SK-N-SH (cell line): ENCODE measurements at regions not wholly inside any gene's neighbourhood (a gene's known extent, or its start where the extent isn't known, plus 50 kb on each side); places are given as distances from the start of the nearest gene placed in this dataset.

Experiments used
- CTCF ChIA-PET: fragments of 300-600, 350-600 bp; formaldehyde crosslinking; extraction: SDS; loops from one replicate; lab custom pipeline; 2021; lab: Yijun Ruan, JAX
- POLR2A ChIA-PET: fragments of 350-600 bp; sonication (Branson Sonifier 250); formaldehyde crosslinking; extraction: SDS; loops from one replicate; lab custom pipeline; 2020; ENCODE audit warnings: antibody characterized with exemption, inconsistent platforms; lab: Yijun Ruan, JAX
- DNase-seq: peaks from one replicate; pipeline ENCODE4 v3.0.0; 2012
- H2AFZ ChIP-seq: fragments of 200-600 bp; sonication (generic); 2 replicates; pipeline ENCODE4 v1.8.1; 2016; ENCODE audit warnings: antibody characterized with exemption, mild to moderate bottlenecking, low read depth
- H3F3A ChIP-seq: fragments of 200-600 bp; sonication (generic); replicated peaks from 2 replicates; pipeline ENCODE3; 2016; ENCODE audit warnings: antibody characterized with exemption, mild to moderate bottlenecking; ENCODE audit not compliant: insufficient read depth
- H3K27ac ChIP-seq, 2 experiments: fragments of 200-500 bp in 1 of 2; fragments of 200-600 bp in 1 of 2; sonication (Bioruptor generic) in 1 of 2; sonication (generic), shearing (Covaris generic) in 1 of 2; 2 replicates each; pipeline versions ENCODE4 v1.5.1 to v1.6.1; 2014 to 2016; ENCODE audit warnings: low read depth in 2 of 2, inconsistent platforms in 1 of 2, low read length in 1 of 2, mild to moderate bottlenecking in 1 of 2, mixed read lengths in 1 of 2
- H3K27me3 ChIP-seq: fragments of 200-600 bp; sonication (generic), shearing (Covaris generic); 2 replicates; pipeline ENCODE4 v1.6.1; 2016; ENCODE audit warnings: mixed run types; ENCODE audit not compliant: insufficient read depth
- H3K36me3 ChIP-seq, 2 experiments: fragments of 200-500 bp in 1 of 2; fragments of 200-600 bp in 1 of 2; sonication (Bioruptor generic) in 1 of 2; sonication (generic) in 1 of 2; replicated peaks in 1 of 2; 2 replicates each; pipeline versions ENCODE3 to v1.5.1; 2014 to 2016; ENCODE audit warnings: low read length in 1 of 2, mild to moderate bottlenecking in 1 of 2; ENCODE audit not compliant: insufficient read depth in 2 of 2, control insufficient read depth in 1 of 2
- H3K4me1 ChIP-seq, 2 experiments: fragments of 200-500 bp in 1 of 2; fragments of 200-600 bp in 1 of 2; sonication (Bioruptor generic) in 1 of 2; sonication (generic), shearing (Covaris generic) in 1 of 2; 2 replicates each; pipeline versions ENCODE4 v1.5.1 to v1.6.1; 2014 to 2016; ENCODE audit warnings: low read depth in 1 of 2, low read length in 1 of 2, mixed run types in 1 of 2; ENCODE audit not compliant: insufficient read depth in 2 of 2, control insufficient read depth in 1 of 2
- H3K4me2 ChIP-seq: fragments of 200-600 bp; sonication (generic), shearing (Covaris generic); 2 replicates; pipeline ENCODE4 v1.6.1; 2017; ENCODE audit warnings: mixed run types
- H3K4me3 ChIP-seq, 2 experiments: fragments of 200-500 bp in 1 of 2; fragments of 200-600 bp in 1 of 2; sonication (Bioruptor generic) in 1 of 2; sonication (generic), shearing (Covaris generic) in 1 of 2; 2 replicates each; pipeline versions ENCODE4 v1.5.1 to v1.8.1; 2014 to 2016; ENCODE audit warnings: low read depth in 2 of 2, inconsistent platforms in 1 of 2, low read length in 1 of 2, mild to moderate bottlenecking in 1 of 2, mixed read lengths in 1 of 2, moderate library complexity in 1 of 2
- H3K79me2 ChIP-seq: fragments of 200-600 bp; sonication (generic); 2 replicates; pipeline ENCODE4 v1.8.1; 2017; ENCODE audit warnings: mild to moderate bottlenecking; ENCODE audit not compliant: insufficient read depth
- H3K9ac ChIP-seq: fragments of 200-600 bp; sonication (generic); 2 replicates; pipeline ENCODE4 v1.6.1; 2017; ENCODE audit warnings: mixed run types
- H3K9me2 ChIP-seq: fragments of 200-600 bp; sonication (generic); 2 replicates; pipeline ENCODE4 v1.6.1; 2017; ENCODE audit warnings: mixed run types
- H3K9me3 ChIP-seq: fragments of 200-600 bp; sonication (generic); 2 replicates; pipeline ENCODE4 v1.6.1; 2017; ENCODE audit warnings: mixed run types, mild to moderate bottlenecking, moderate library complexity
- H4K20me1 ChIP-seq: fragments of 200-600 bp; sonication (generic); 2 replicates; pipeline ENCODE4 v1.6.1; 2017; ENCODE audit warnings: mild to moderate bottlenecking, mixed run types; ENCODE audit not compliant: insufficient read depth
- CHD2 ChIP-seq: fragments of 150-350 bp; IDR thresholded peaks from 2 replicates; pipeline ENCODE4 v1.6.1; 2018; ENCODE audit warnings: low read length; ENCODE audit not compliant: partially characterized antibody
- CTCF ChIP-seq: fragments of 200-600 bp; sonication (generic); IDR thresholded peaks from 2 replicates; pipeline ENCODE4 v1.6.1; 2017; ENCODE audit warnings: antibody characterized with exemption, mild to moderate bottlenecking, moderate library complexity
- ELF1 ChIP-seq: IDR thresholded peaks from 2 replicates; pipeline ENCODE4 v1.4.0; 2012
- MAX ChIP-seq: IDR thresholded peaks from 2 replicates; pipeline ENCODE4 v1.4.0; 2012; ENCODE audit warnings: low read depth
- PBX3 ChIP-seq: IDR thresholded peaks from 2 replicates; pipeline ENCODE4; 2012
- RAD21 ChIP-seq: IDR thresholded peaks from 2 replicates; pipeline ENCODE4 v1.6.1; 2012; ENCODE audit warnings: mild to moderate bottlenecking, low read length
- RCOR1 ChIP-seq: fragments of 150-350 bp; IDR thresholded peaks from 2 replicates; pipeline ENCODE4 v1.6.1; 2017; ENCODE audit warnings: antibody characterized with exemption, low read length
- SMC3 ChIP-seq: IDR thresholded peaks from 2 replicates; pipeline ENCODE4 v1.6.1; 2012; ENCODE audit warnings: low read depth, low read length, improper control_type of control experiment
- WGBS: methylation state at CpG from one replicate; pipeline ENCODE4 v1.1.6; 2017; ENCODE audit warnings: low lambda C conversion rate; 5-methylcytosine and 5-hydroxymethylcytosine counted together

- POLR2A ChIA-PET: no interaction called here
- DNase-seq: no peak
- no peak overlapping the region for H3K4me2 ChIP-seq
Observed at GRCh38 chr18:34350778-34351177, 126.1 kb upstream of the NOL4 start.

GRCh38 chr18:34352385-34353163, 127.9 kb upstream of the NOL4 start:
- H4K20me1 ChIP-seq: no peaks in the 10 kb centered on the region
- no peaks in the 10 kb centered on the region for H3F3A ChIP-seq
- POLR2A ChIA-PET: no interaction called here
- H2AFZ ChIP-seq: no peak overlapping the region
- H3K4me2 ChIP-seq: no peak overlapping the region
- peak; percentile 26 for DNase-seq
- 50% methylated on average over 1 of the region's 1 CpG for WGBS
- no peaks in the 10 kb centered on the region for H3K36me3 ChIP-seq
- no peak overlapping the region for H3K9ac ChIP-seq
- no peaks in the 10 kb centered on the region for H3K9me2 ChIP-seq
- H3K4me3 ChIP-seq: no peak overlapping the region
- no peaks in the 10 kb centered on the region for H3K9me3 ChIP-seq
- no peaks in the 10 kb centered on the region for H3K27me3 ChIP-seq
- H3K4me1 ChIP-seq: no peaks in the 10 kb centered on the region; a peak in 1 of 4 replicates
- no peak for TF ChIP-seq RCOR1
- peak; percentile 33 for TF ChIP-seq CTCF
- TF ChIP-seq SMC3: peak; percentile 42; the same call in 1 of the 2 replicates
- no peak for TF ChIP-seq ELF1
- TF ChIP-seq RAD21: peak; percentile 73
- no peak for TF ChIP-seq PBX3
- H3K79me2 ChIP-seq: no peaks in the 10 kb centered on the region
- no peak overlapping the region for H3K27ac ChIP-seq
- CTCF ChIA-PET: interaction anchor here (0.6 to 4.5 kb wide), 32 partner anchors 8 to 457 kb away, joined by 3 to 27 read pairs (median 4); no protein-coding TSS in a partner anchor

More at GRCh38 chr18:34350778-34351177, 126.1 kb upstream of the NOL4 start:
- Histone ChIP-seq H3K9me2 (no peaks in the 10 kb centered on the region), H3K9ac (no peak overlapping the region), H3K79me2 (no peaks in the 10 kb centered on the region), H3F3A (no peaks in the 10 kb centered on the region), H3K4me3 (no peak overlapping the region), H3K36me3 (no peaks in the 10 kb centered on the region), H2AFZ (no peak overlapping the region), H3K9me3 (no peaks in the 10 kb centered on the region), H4K20me1 (no peaks in the 10 kb centered on the region), H3K27ac (no peak overlapping the region), H3K4me1 (no peaks in the 10 kb centered on the region), H3K27me3 (no peaks in the 10 kb centered on the region)
- CTCF ChIA-PET: interaction anchor here (1.3 to 4.5 kb wide), 5 partner anchors 12 to 437 kb away, joined by 4 to 27 read pairs (median 4); no protein-coding TSS in a partner anchor
- 7% methylated on average over 2 of the region's 3 CpGs for WGBS
- no peak for TF ChIP-seq MAX
- no peak for TF ChIP-seq CHD2
